Lung (tissue), 11 donors: ENCODE measurements at regions not wholly inside any gene's neighbourhood (a gene's known extent, or its start where the extent isn't known, plus 50 kb on each side); places are given as distances from the start of the nearest gene placed in this dataset.

Source experiments
- ATAC-seq: fragments of 200-7000 bp; cut with Tn5 transposase; one replicate; pipeline ENCODE4 v1.9.1; 2020; ENCODE audit warnings: moderate number of reproducible peaks; ENCODE audit not compliant: insufficient read depth, low FRiP score
- DNase-seq, 3 donors: peaks; one replicate each; pipeline ENCODE4 v3.0.0-alpha.2; 2013 to 2017
- H3K27ac ChIP-seq, 2 donors: one replicate each; pipeline ENCODE4 v1.5.1; 2013; ENCODE audit warnings: mild to moderate bottlenecking in 2 of 2, moderate library complexity in 2 of 2, control low read depth in 1 of 2, inconsistent platforms in 1 of 2, low read depth in 1 of 2, low read length in 1 of 2
- H3K27me3 ChIP-seq, 3 donors: one replicate each; pipeline ENCODE4 v1.5.1; 2013; ENCODE audit warnings: low read length in 2 of 3; ENCODE audit not compliant: control insufficient read depth in 3 of 3, insufficient read depth in 3 of 3
- H3K36me3 ChIP-seq, 4 donors: one replicate each; pipeline ENCODE4 v1.5.1; 2013; ENCODE audit warnings: low read length in 4 of 4, mild to moderate bottlenecking in 1 of 4, moderate library complexity in 1 of 4; ENCODE audit not compliant: control insufficient read depth in 4 of 4, insufficient read depth in 4 of 4
- H3K4me1 ChIP-seq, 5 donors: one replicate each; pipeline ENCODE4 v1.5.1; 2013; ENCODE audit warnings: low read length in 5 of 5, mild to moderate bottlenecking in 2 of 5, moderate library complexity in 1 of 5; ENCODE audit not compliant: control insufficient read depth in 5 of 5, insufficient read depth in 5 of 5
- H3K4me3 ChIP-seq: one replicate; pipeline ENCODE4 v1.5.1; 2013; ENCODE audit warnings: mild to moderate bottlenecking, control low read depth, moderate library complexity
- H3K9ac ChIP-seq, 2 donors: one replicate each; pipeline ENCODE4 v1.5.1; 2013; ENCODE audit warnings: low read length in 2 of 2, control low read depth in 1 of 2; ENCODE audit not compliant: insufficient read depth in 1 of 2
- H3K9me3 ChIP-seq, 4 donors: one replicate each; pipeline ENCODE4 v1.5.1; 2013; ENCODE audit warnings: low read length in 3 of 4, mild to moderate bottlenecking in 1 of 4, moderate library complexity in 1 of 4; ENCODE audit not compliant: control insufficient read depth in 4 of 4, insufficient read depth in 3 of 4
- whole genome bisulfite sequencing, 2 donors: extraction: QIAGEN DNeasy Blood & Tissue Kit; methylation state at CpG; one replicate each; pipeline ENCODE4 v1.1.7; 2013; 5-methylcytosine and 5-hydroxymethylcytosine counted together
- TF ChIP-seq, protein P1 (sequence below): IDR thresholded peaks from 2 replicates; pipeline ENCODE4 v1.5.1; 2012; ENCODE audit warnings: mild to moderate bottlenecking; ENCODE audit errors: control extremely low read depth, extremely low read depth
- donor health status: control.
- donor health status: control.
- donor health status: Bipolar disorder and iron deficiency.
- donor health status: healthy.
- donor health status: DM: yes; HTN: yes; CAD: no.

- ATAC-seq (no peak), DNase-seq (no peak)
- Histone ChIP-seq H3K9me3 (peaks cover 0 to 5% (median 0%) of the 10 kb centered on the region in 4 donors), H3K27ac (no peak overlapping the region), H3K4me3 (no peak overlapping the region), H3K27me3 (no peaks in the 10 kb centered on the region), H3K9ac (no peak overlapping the region), H3K4me1 (no peaks in the 10 kb centered on the region), H3K36me3 (no peaks in the 10 kb centered on the region)
- TF ChIP-seq, protein P1, sequence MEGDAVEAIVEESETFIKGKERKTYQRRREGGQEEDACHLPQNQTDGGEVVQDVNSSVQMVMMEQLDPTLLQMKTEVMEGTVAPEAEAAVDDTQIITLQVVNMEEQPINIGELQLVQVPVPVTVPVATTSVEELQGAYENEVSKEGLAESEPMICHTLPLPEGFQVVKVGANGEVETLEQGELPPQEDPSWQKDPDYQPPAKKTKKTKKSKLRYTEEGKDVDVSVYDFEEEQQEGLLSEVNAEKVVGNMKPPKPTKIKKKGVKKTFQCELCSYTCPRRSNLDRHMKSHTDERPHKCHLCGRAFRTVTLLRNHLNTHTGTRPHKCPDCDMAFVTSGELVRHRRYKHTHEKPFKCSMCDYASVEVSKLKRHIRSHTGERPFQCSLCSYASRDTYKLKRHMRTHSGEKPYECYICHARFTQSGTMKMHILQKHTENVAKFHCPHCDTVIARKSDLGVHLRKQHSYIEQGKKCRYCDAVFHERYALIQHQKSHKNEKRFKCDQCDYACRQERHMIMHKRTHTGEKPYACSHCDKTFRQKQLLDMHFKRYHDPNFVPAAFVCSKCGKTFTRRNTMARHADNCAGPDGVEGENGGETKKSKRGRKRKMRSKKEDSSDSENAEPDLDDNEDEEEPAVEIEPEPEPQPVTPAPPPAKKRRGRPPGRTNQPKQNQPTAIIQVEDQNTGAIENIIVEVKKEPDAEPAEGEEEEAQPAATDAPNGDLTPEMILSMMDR, result no peak
- 91 to 92% methylated on average over 2 of the region's 2 CpGs for WGBS, 2 donors
Observed at GRCh38 chr1:87915771-87916170, 587.1 kb downstream of the LMO4 start.

GRCh38 chr1:87916965-87917364 lies 588.3 kb downstream of the LMO4 start:
- no peaks in the 10 kb centered on the region for H3K4me1 ChIP-seq
- DNase-seq, result no peak
- no peak overlapping the region for H3K9ac ChIP-seq
- H3K36me3 ChIP-seq, result no peaks in the 10 kb centered on the region
- WGBS, 2 donors, result 89 to 92% methylated on average over 3 of the region's 3 CpGs
- ATAC-seq, result no peak
- H3K27ac ChIP-seq, result no peak overlapping the region
- H3K27me3 ChIP-seq, result no peaks in the 10 kb centered on the region
- H3K9me3 ChIP-seq, result peaks cover 0 to under 1% (median 0%) of the 10 kb centered on the region in 4 donors
- H3K4me3 ChIP-seq, result no peak overlapping the region
- TF ChIP-seq, protein P1, result no peak

- ATAC-seq (no peak), DNase-seq (no peak)
- no peaks in the 10 kb centered on the region for H3K36me3 ChIP-seq
- H3K9me3 ChIP-seq, result no peaks in the 10 kb centered on the region
- H3K4me1 ChIP-seq, result no peaks in the 10 kb centered on the region
- no peaks in the 10 kb centered on the region for H3K27me3 ChIP-seq
- H3K27ac ChIP-seq, result no peak overlapping the region
- TF ChIP-seq, protein P1, result no peak
- H3K9ac ChIP-seq, result no peak overlapping the region
- H3K4me3 ChIP-seq, result no peak overlapping the region
- 47 to 70% methylated on average over 1 of the region's 1 CpG for WGBS, 2 donors
Observed at GRCh38 chr1:87918398-87918797, 589.7 kb downstream of the LMO4 start.

DNA sequence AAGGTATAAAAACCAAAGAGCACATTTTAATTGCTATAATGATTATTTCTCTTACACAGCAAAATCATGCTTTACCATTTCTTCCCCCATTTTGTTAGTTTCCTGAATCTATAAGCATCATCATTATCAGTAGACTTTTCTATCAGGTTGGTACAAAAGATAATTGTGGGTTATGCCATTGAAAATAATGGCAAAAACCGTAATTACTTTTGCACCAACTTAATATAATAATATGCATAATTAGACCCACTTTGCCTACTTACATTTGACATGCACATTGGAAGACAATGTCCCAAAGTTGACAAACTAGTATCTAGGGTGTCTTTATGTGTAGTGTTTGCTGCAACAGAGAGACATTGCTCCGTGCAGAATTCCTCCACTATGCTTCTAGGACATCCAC lies 594.2 kb downstream of the LMO4 start:
- Histone ChIP-seq H3K4me1 (no peaks in the 10 kb centered on the region), H3K4me3 (no peak overlapping the region), H3K36me3 (no peaks in the 10 kb centered on the region), H3K9ac (no peak overlapping the region), H3K27ac (no peak overlapping the region), H3K27me3 (no peaks in the 10 kb centered on the region), H3K9me3 (no peaks in the 10 kb centered on the region)
- no peak for DNase-seq
- WGBS, 2 donors, result 88 to 93% methylated on average over 2 of the region's 2 CpGs
- no peak for ATAC-seq
- TF ChIP-seq, protein P1, result no peak
